ENCODE measurements at regions not wholly inside any gene's neighbourhood (a gene's known extent, or its start where the extent isn't known, plus 50 kb on each side); places are given as distances from the start of the nearest gene placed in this dataset.

- no peak overlapping the region for H2AFZ ChIP-seq (ENCODE audit: low read depth, low read length, poor library complexity, severe bottlenecking)
- DNase-seq (ENCODE audit: low read depth, low spot score) (no peak), ATAC-seq (no peak)
- H3K79me2 ChIP-seq (ENCODE audit: insufficient read depth, low read length) = no peaks in the 10 kb centered on the region
- no peak overlapping the region for H3K9ac ChIP-seq (ENCODE audit: low read length)
- intact Hi-C loops (cut with micrococcal nuclease) = no loop called here
- TF ChIP-seq JUND (IDR thresholded peaks at IDR 0.05) = no peak
- no peak for TF ChIP-seq SRF (IDR thresholded peaks at IDR 0.05; ENCODE audit: low read depth)
- no peak for TF ChIP-seq CTCF (IDR thresholded peaks at IDR 0.05 in 2 of 3, conservative IDR thresholded peaks at IDR 0.05 in 1 of 3; ENCODE audit: borderline replicate concordance in 1 of 3, insufficient read depth in 1 of 3, low read depth in 2 of 3, low read length in 2 of 3)
- TF ChIP-seq FOSL1 (IDR thresholded peaks at IDR 0.05; ENCODE audit: low read depth) = no peak
- TF ChIP-seq ZFX (IDR thresholded peaks at IDR 0.05) = no peak
- TF ChIP-seq ZNF274 (IDR thresholded peaks at IDR 0.05; ENCODE audit: low read depth, low read length) = no peak
- TF ChIP-seq YY1 (IDR thresholded peaks at IDR 0.05; ENCODE audit: extremely low read depth, insufficient replicate concordance, low read depth, low read length) = no peak
- no peak for TF ChIP-seq MAX (IDR thresholded peaks at IDR 0.05)
- TF ChIP-seq, protein P1, sequence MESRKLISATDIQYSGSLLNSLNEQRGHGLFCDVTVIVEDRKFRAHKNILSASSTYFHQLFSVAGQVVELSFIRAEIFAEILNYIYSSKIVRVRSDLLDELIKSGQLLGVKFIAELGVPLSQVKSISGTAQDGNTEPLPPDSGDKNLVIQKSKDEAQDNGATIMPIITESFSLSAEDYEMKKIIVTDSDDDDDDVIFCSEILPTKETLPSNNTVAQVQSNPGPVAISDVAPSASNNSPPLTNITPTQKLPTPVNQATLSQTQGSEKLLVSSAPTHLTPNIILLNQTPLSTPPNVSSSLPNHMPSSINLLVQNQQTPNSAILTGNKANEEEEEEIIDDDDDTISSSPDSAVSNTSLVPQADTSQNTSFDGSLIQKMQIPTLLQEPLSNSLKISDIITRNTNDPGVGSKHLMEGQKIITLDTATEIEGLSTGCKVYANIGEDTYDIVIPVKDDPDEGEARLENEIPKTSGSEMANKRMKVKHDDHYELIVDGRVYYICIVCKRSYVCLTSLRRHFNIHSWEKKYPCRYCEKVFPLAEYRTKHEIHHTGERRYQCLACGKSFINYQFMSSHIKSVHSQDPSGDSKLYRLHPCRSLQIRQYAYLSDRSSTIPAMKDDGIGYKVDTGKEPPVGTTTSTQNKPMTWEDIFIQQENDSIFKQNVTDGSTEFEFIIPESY (IDR thresholded peaks at IDR 0.05; ENCODE audit: extremely low read depth, insufficient replicate concordance, low read length) = no peak
- no peak overlapping the region for H3K27ac ChIP-seq (ENCODE audit: low read depth, low read length)
- H3K9me3 ChIP-seq (ENCODE audit: control insufficient read depth in 1 of 2, insufficient read depth in 1 of 2, low read depth in 1 of 2, low read length in 2 of 2) = no peaks in the 10 kb centered on the region
- H4K20me1 ChIP-seq (ENCODE audit: insufficient read depth) = no peaks in the 10 kb centered on the region
- no peaks in the 10 kb centered on the region for H3K36me3 ChIP-seq (ENCODE audit: control insufficient read depth in 1 of 2, insufficient read depth in 2 of 2, low read length in 2 of 2)
- no peak overlapping the region for H3K4me2 ChIP-seq (ENCODE audit: low read length)
- H3K4me3 ChIP-seq (replicated peaks in 1 of 2; ENCODE audit: low read depth in 1 of 2, low read length in 2 of 2) = no peak overlapping the region
- ChIA-PET RAD21 (ENCODE audit: low non-redundant PET in 1 of 2, low total read pairs in 2 of 2, uncharacterized antibody in 2 of 2, unreplicated experiment in 2 of 2) (no interaction called here), POLR2A (no interaction called here), CTCF (no interaction called here)
- BruUV-seq (replicated peaks) = no TSS peak
- H3K9me2 ChIP-seq (ENCODE audit: insufficient read depth) = no peaks in the 10 kb centered on the region
- no peaks in the 10 kb centered on the region for H3K4me1 ChIP-seq (ENCODE audit: control insufficient read depth in 1 of 2, insufficient read depth in 2 of 2, low read length in 2 of 2)
- no peaks in the 10 kb centered on the region for H3K27me3 ChIP-seq (ENCODE audit: insufficient read depth, low read length)
These were observed 392.0 kb downstream of the EFNA5 start for GRCh38 chr5:107278774-107279173.

All from HCT116 (cell line).